B cell (primary cell): ENCODE measurements at regions not wholly inside any gene's neighbourhood (a gene's known extent, or its start where the extent isn't known, plus 50 kb on each side); places are given as distances from the start of the nearest gene placed in this dataset.

Source experiments
- ATAC-seq: fragments of 200-7000 bp; cut with Tn5 transposase; one replicate; pipeline ENCODE4 v1.10.0; 2021; ENCODE audit warnings: low read depth, mild to moderate bottlenecking, moderate number of reproducible peaks, moderate library complexity
- CTCF ChIA-PET: fragments of 350-600 bp; sonication (Branson Sonifier 250); formaldehyde crosslinking; loops from one replicate; lab custom pipeline; 2021; ENCODE audit warnings: antibody characterized with exemption, inconsistent platforms; lab: Charles Lee
- POLR2A ChIA-PET: fragments of 350-600 bp; sonication (Branson Sonifier 250); formaldehyde crosslinking; loops from one replicate; lab custom pipeline; 2021; ENCODE audit warnings: antibody characterized with exemption; lab: Charles Lee
- DNase-seq: peaks from one replicate; pipeline ENCODE4 v3.0.0; 2013
- H2AFZ ChIP-seq: 2 replicates; pipeline ENCODE4 v1.6.1; 2012; ENCODE audit warnings: mild to moderate bottlenecking, low read depth, low read length; ENCODE audit not compliant: insufficient read depth, poor library complexity, severe bottlenecking
- H3K27ac ChIP-seq, 2 donors: 1 replicate in 1 of 2; 2 replicates in 1 of 2; pipeline ENCODE4 v1.5.1; 2012 to 2013; ENCODE audit warnings: low read length in 2 of 2, mild to moderate bottlenecking in 2 of 2, moderate library complexity in 1 of 2
- H3K27me3 ChIP-seq, 4 experiments: fragments of 200-600 bp in 1 of 4; sonication (generic) in 1 of 4; replicated peaks in 1 of 4; 1 replicate in 2 of 4; 2 replicates in 2 of 4; pipeline versions ENCODE4 v1.6.1 to v1.7.0; 2013 to 2016; ENCODE audit warnings: low read length in 3 of 4, mild to moderate bottlenecking in 2 of 4, mixed read lengths in 1 of 4, moderate library complexity in 1 of 4; ENCODE audit not compliant: insufficient read depth in 4 of 4, control insufficient read depth in 3 of 4; ENCODE audit errors: control extremely low read depth in 1 of 4
- H3K36me3 ChIP-seq, 2 experiments: replicated peaks in 1 of 2; 1 replicate in 1 of 2; 2 replicates in 1 of 2; pipeline versions ENCODE4 v1.6.1 to v1.7.1; 2013; ENCODE audit warnings: low read length in 1 of 2; ENCODE audit not compliant: insufficient read depth in 2 of 2, control insufficient read depth in 1 of 2; ENCODE audit errors: control extremely low read depth in 1 of 2, extremely low read depth in 1 of 2
- H3K4me1 ChIP-seq, 2 donors: fragments of 200-600 bp in 1 of 2; sonication (generic) in 1 of 2; 1 replicate in 1 of 2; 2 replicates in 1 of 2; pipeline versions ENCODE4 v1.5.1 to v1.6.1; 2013 to 2017; ENCODE audit warnings: low read length in 2 of 2; ENCODE audit not compliant: control insufficient read depth in 2 of 2, insufficient read depth in 2 of 2
- H3K4me2 ChIP-seq: replicated peaks from 2 replicates; pipeline ENCODE3; 2012; ENCODE audit warnings: mild to moderate bottlenecking, low read depth, low read length; ENCODE audit not compliant: poor library complexity, severe bottlenecking
- H3K4me3 ChIP-seq, 5 experiments: fragments of 200-600 bp in 1 of 5; sonication (generic) in 1 of 5; 1 replicate in 3 of 5; 2 replicates in 2 of 5; pipeline versions ENCODE4 v1.5.1 to v1.7.0; 2011 to 2016; ENCODE audit warnings: low read length in 4 of 5, mild to moderate bottlenecking in 4 of 5, low read depth in 2 of 5, control low read depth in 1 of 5, moderate library complexity in 1 of 5; ENCODE audit not compliant: insufficient read depth in 1 of 5; ENCODE audit errors: control extremely low read depth in 1 of 5, extremely low read depth in 1 of 5
- H3K79me2 ChIP-seq: fragments of 200-600 bp; sonication (generic); one replicate; pipeline ENCODE4 v1.6.0; 2016; ENCODE audit warnings: low read length; ENCODE audit not compliant: control insufficient read depth, insufficient read depth
- H3K9ac ChIP-seq: fragments of 200-600 bp; sonication (generic); 2 replicates; pipeline ENCODE4 v1.6.1; 2017; ENCODE audit warnings: mild to moderate bottlenecking, low read length, moderate library complexity
- H3K9me3 ChIP-seq, 3 donors: one replicate each; pipeline versions ENCODE4 v1.6.1 to v1.7.1; 2013; ENCODE audit warnings: low read length in 2 of 3; ENCODE audit not compliant: control insufficient read depth in 2 of 3, insufficient read depth in 1 of 3; ENCODE audit errors: control extremely low read depth in 1 of 3
- H4K20me1 ChIP-seq: 2 replicates; pipeline ENCODE4 v1.6.0; 2012; ENCODE audit warnings: mild to moderate bottlenecking, low read length; ENCODE audit not compliant: insufficient read depth, control insufficient read depth, poor library complexity, severe bottlenecking
- H3K27ac Mint-ChIP-seq: one replicate; pipeline ENCODE4 v1.8.0; 2021; ENCODE audit warnings: mixed read lengths
- H3K27me3 Mint-ChIP-seq: one replicate; pipeline ENCODE4 v1.8.0; 2021; ENCODE audit warnings: mixed read lengths
- H3K4me1 Mint-ChIP-seq: one replicate; pipeline ENCODE4 v1.8.0; 2021; ENCODE audit warnings: mixed read lengths
- H3K4me3 Mint-ChIP-seq: one replicate; pipeline ENCODE4 v1.8.0; 2021; ENCODE audit warnings: mixed read lengths
- H3K9me3 Mint-ChIP-seq: one replicate; pipeline ENCODE4 v1.8.0; 2022; ENCODE audit warnings: mixed read lengths; ENCODE audit not compliant: insufficient read depth
- CTCF ChIP-seq: fragments of 200-600 bp; IDR thresholded peaks from one replicate; pipeline ENCODE4 v1.8.0; 2022; ENCODE audit warnings: antibody characterized with exemption, mild to moderate bottlenecking
- EZH2 ChIP-seq: IDR thresholded peaks from 2 replicates; pipeline ENCODE4 v1.6.1; 2012; ENCODE audit warnings: borderline replicate concordance, low read depth, mild to moderate bottlenecking, moderate library complexity, low read length; ENCODE audit not compliant: insufficient read depth, poor library complexity, severe bottlenecking
- WGBS: methylation state at CpG from one replicate; pipeline ENCODE4 v1.1.5; 2013; ENCODE audit warnings: missing lambda C conversion rate; ENCODE audit not compliant: insufficient coverage; 5-methylcytosine and 5-hydroxymethylcytosine counted together
- intact Hi-C: fragments of 100-400 bp; cut with micrococcal nuclease; formaldehyde crosslinking; loops from one replicate; pipeline ENCODE4 v1.10.0; 2022

- intact Hi-C loops: no loop called here
- Mint-ChIP-seq H3K4me3 (no peak overlapping the region), H3K27me3 (no peaks in the 10 kb centered on the region), H3K9me3 (peaks cover 3% of the 10 kb centered on the region), H3K4me1 (no peaks in the 10 kb centered on the region), H3K27ac (no peak overlapping the region)
- H3K4me2 ChIP-seq: no peak overlapping the region
- no peak overlapping the region for H3K9ac ChIP-seq
- H3K36me3 ChIP-seq: no peaks in the 10 kb centered on the region
- ATAC-seq (no peak), DNase-seq (no peak)
- no peaks in the 10 kb centered on the region for H3K9me3 ChIP-seq
- no peak overlapping the region for H3K4me3 ChIP-seq
- H3K4me1 ChIP-seq: no peaks in the 10 kb centered on the region
- no peak overlapping the region for H2AFZ ChIP-seq
- H3K27ac ChIP-seq: no peak overlapping the region
- 74% methylated on average over 3 of the region's 4 CpGs for WGBS
- no peak for TF ChIP-seq CTCF
- TF ChIP-seq EZH2: no peak
- CTCF ChIA-PET: no interaction called here
- no peaks in the 10 kb centered on the region for H3K27me3 ChIP-seq
- H3K79me2 ChIP-seq: no peaks in the 10 kb centered on the region
- no peaks in the 10 kb centered on the region for H4K20me1 ChIP-seq
- POLR2A ChIA-PET: no interaction called here
Observed at GRCh38 chr20:11162026-11162775, 488.4 kb upstream of the JAG1 start.

GRCh38 chr20:11165789-11166188 lies 492.0 kb upstream of the JAG1 start:
- CTCF ChIA-PET: no interaction called here

More at GRCh38 chr20:11165789-11166188, 492.0 kb upstream of the JAG1 start:
- no peak overlapping the region for H3K4me2 ChIP-seq
- H3K79me2 ChIP-seq: no peaks in the 10 kb centered on the region
- H2AFZ ChIP-seq: no peak overlapping the region
- TF ChIP-seq CTCF (no peak), EZH2 (no peak)
- H3K27ac ChIP-seq: no peak overlapping the region
- Mint-ChIP-seq H3K27ac (no peak overlapping the region), H3K4me1 (no peaks in the 10 kb centered on the region), H3K27me3 (no peaks in the 10 kb centered on the region), H3K4me3 (no peak overlapping the region), H3K9me3 (peaks cover 5% of the 10 kb centered on the region)
- WGBS: no CpG with 5 or more reads among the region's 1 CpG
- H3K9ac ChIP-seq: no peak overlapping the region
- H3K9me3 ChIP-seq: no peaks in the 10 kb centered on the region
- DNase-seq (no peak), ATAC-seq (no peak)
- no peaks in the 10 kb centered on the region for H3K27me3 ChIP-seq
- POLR2A ChIA-PET: no interaction called here
- H4K20me1 ChIP-seq: no peaks in the 10 kb centered on the region
- intact Hi-C loops: no loop called here
- no peaks in the 10 kb centered on the region for H3K4me1 ChIP-seq
- no peaks in the 10 kb centered on the region for H3K36me3 ChIP-seq
- no peak overlapping the region for H3K4me3 ChIP-seq
